ENCODE measurements at regions not wholly inside any gene's neighbourhood (a gene's known extent, or its start where the extent isn't known, plus 50 kb on each side); places are given as distances from the start of the nearest gene placed in this dataset.

- Histone ChIP-seq H3K27ac (ENCODE audit: low read depth, low read length) (no peak overlapping the region), H3K4me1 (ENCODE audit: insufficient read depth, low read length) (no peaks in the 10 kb centered on the region), H3K36me3 (ENCODE audit: insufficient read depth, low read length) (no peaks in the 10 kb centered on the region), H3K27me3 (ENCODE audit: insufficient read depth, low read length, poor library complexity, severe bottlenecking) (no peaks in the 10 kb centered on the region), H3K9me3 (ENCODE audit: low read length) (no peaks in the 10 kb centered on the region), H3K4me3 (ENCODE audit: low read length) (no peak overlapping the region)
- Mint-ChIP-seq H3K27ac (no peak overlapping the region), H3K36me3 (no peaks in the 10 kb centered on the region), H3K9me3 (peaks cover 0 to 3% (median 0%) of the 10 kb centered on the region in 5 donors), H3K27me3 (peaks cover 0 to 2% of the 10 kb centered on the region in 2 donors), H3K4me1 (no peaks in the 10 kb centered on the region), H3K4me3 (no peak overlapping the region)
- ChIA-PET POLR2A (no interaction called here), CTCF (no interaction called here)
- DNase-seq: no peak
Measured at GRCh38 chr15:87730706-87731105, 525.8 kb downstream of the NTRK3 start.

GRCh38 chr15:87728998-87729397 lies 527.5 kb downstream of the NTRK3 start:
- Histone ChIP-seq H3K9me3 (ENCODE audit: low read length) (no peaks in the 10 kb centered on the region), H3K27ac (ENCODE audit: low read depth, low read length) (no peak overlapping the region), H3K27me3 (ENCODE audit: insufficient read depth, low read length, poor library complexity, severe bottlenecking) (no peaks in the 10 kb centered on the region), H3K4me3 (ENCODE audit: low read length) (no peak overlapping the region), H3K4me1 (ENCODE audit: insufficient read depth, low read length) (no peaks in the 10 kb centered on the region), H3K36me3 (ENCODE audit: insufficient read depth, low read length) (no peaks in the 10 kb centered on the region)
- no peak overlapping the region for H3K4me3 Mint-ChIP-seq
- no peak for DNase-seq
- no peaks in the 10 kb centered on the region for H3K36me3 Mint-ChIP-seq
- CTCF ChIA-PET: no interaction called here
- H3K27me3 Mint-ChIP-seq: peaks cover 0 to 2% of the 10 kb centered on the region in 2 donors
- H3K27ac Mint-ChIP-seq: no peak overlapping the region
- POLR2A ChIA-PET: no interaction called here
- H3K9me3 Mint-ChIP-seq: peaks cover 0 to 4% (median 0%) of the 10 kb centered on the region in 5 donors
- H3K4me1 Mint-ChIP-seq: no peaks in the 10 kb centered on the region

GRCh38 chr15:87727073-87727472 lies 529.5 kb downstream of the NTRK3 start:
- no peaks in the 10 kb centered on the region for H3K9me3 ChIP-seq (ENCODE audit: low read length)
- no peaks in the 10 kb centered on the region for H3K27me3 Mint-ChIP-seq
- no peaks in the 10 kb centered on the region for H3K36me3 Mint-ChIP-seq
- no peaks in the 10 kb centered on the region for H3K36me3 ChIP-seq (ENCODE audit: insufficient read depth, low read length)
- no peak for DNase-seq
- no peak overlapping the region for H3K4me3 Mint-ChIP-seq
- H3K4me3 ChIP-seq (ENCODE audit: low read length): no peak overlapping the region
- CTCF ChIA-PET: no interaction called here
- POLR2A ChIA-PET: no interaction called here
- no peak overlapping the region for H3K27ac ChIP-seq (ENCODE audit: low read depth, low read length)
- H3K27me3 ChIP-seq (ENCODE audit: insufficient read depth, low read length, poor library complexity, severe bottlenecking): no peaks in the 10 kb centered on the region
- no peak overlapping the region for H3K27ac Mint-ChIP-seq
- peaks cover 0 to 4% (median 0%) of the 10 kb centered on the region in 5 donors for H3K9me3 Mint-ChIP-seq
- no peaks in the 10 kb centered on the region for H3K4me1 Mint-ChIP-seq
- no peaks in the 10 kb centered on the region for H3K4me1 ChIP-seq (ENCODE audit: insufficient read depth, low read length)

- Histone ChIP-seq H3K36me3 (ENCODE audit: insufficient read depth, low read length) (no peaks in the 10 kb centered on the region), H3K27me3 (ENCODE audit: insufficient read depth, low read length, poor library complexity, severe bottlenecking) (no peaks in the 10 kb centered on the region), H3K4me3 (ENCODE audit: low read length) (no peak overlapping the region), H3K9me3 (ENCODE audit: low read length) (no peaks in the 10 kb centered on the region), H3K27ac (ENCODE audit: low read depth, low read length) (no peak overlapping the region), H3K4me1 (ENCODE audit: insufficient read depth, low read length) (no peaks in the 10 kb centered on the region)
- no peak overlapping the region for H3K27ac Mint-ChIP-seq
- H3K27me3 Mint-ChIP-seq: no peaks in the 10 kb centered on the region
- H3K36me3 Mint-ChIP-seq: no peaks in the 10 kb centered on the region
- POLR2A ChIA-PET: no interaction called here
- no peak overlapping the region for H3K4me3 Mint-ChIP-seq
- no peak for DNase-seq
- no peaks in the 10 kb centered on the region for H3K4me1 Mint-ChIP-seq
- H3K9me3 Mint-ChIP-seq: peaks cover 0 to 6% (median 0%) of the 10 kb centered on the region in 5 donors
- CTCF ChIA-PET: no interaction called here
Measured at GRCh38 chr15:87724330-87724729, 532.2 kb downstream of the NTRK3 start.

- Histone ChIP-seq H3K27me3 (ENCODE audit: insufficient read depth, low read length, poor library complexity, severe bottlenecking) (no peaks in the 10 kb centered on the region), H3K27ac (ENCODE audit: low read depth, low read length) (no peak overlapping the region), H3K4me1 (ENCODE audit: insufficient read depth, low read length) (no peaks in the 10 kb centered on the region), H3K4me3 (ENCODE audit: low read length) (no peak overlapping the region), H3K36me3 (ENCODE audit: insufficient read depth, low read length) (no peaks in the 10 kb centered on the region), H3K9me3 (ENCODE audit: low read length) (no peaks in the 10 kb centered on the region)
- POLR2A ChIA-PET: no interaction called here
- CTCF ChIA-PET: no interaction called here
- Mint-ChIP-seq H3K9me3 (peaks cover 0 to 6% (median 0%) of the 10 kb centered on the region in 5 donors), H3K27ac (no peak overlapping the region), H3K4me3 (no peak overlapping the region), H3K36me3 (no peaks in the 10 kb centered on the region), H3K27me3 (no peaks in the 10 kb centered on the region), H3K4me1 (no peaks in the 10 kb centered on the region)
- DNase-seq: no peak
Measured at GRCh38 chr15:87722941-87723691, 533.4 kb downstream of the NTRK3 start.

- ChIA-PET POLR2A (no interaction called here), CTCF (no interaction called here)
- H3K36me3 ChIP-seq (ENCODE audit: insufficient read depth, low read length): no peaks in the 10 kb centered on the region
- H3K27ac ChIP-seq (ENCODE audit: low read depth, low read length): no peak overlapping the region
- no peaks in the 10 kb centered on the region for H3K36me3 Mint-ChIP-seq
- H3K4me3 ChIP-seq (ENCODE audit: low read length): no peak overlapping the region
- no peaks in the 10 kb centered on the region for H3K27me3 ChIP-seq (ENCODE audit: insufficient read depth, low read length, poor library complexity, severe bottlenecking)
- H3K4me1 Mint-ChIP-seq: no peaks in the 10 kb centered on the region
- peaks cover 0 to 3% of the 10 kb centered on the region in 2 donors for H3K27me3 Mint-ChIP-seq
- no peak overlapping the region for H3K4me3 Mint-ChIP-seq
- DNase-seq: no peak
- H3K4me1 ChIP-seq (ENCODE audit: insufficient read depth, low read length): no peaks in the 10 kb centered on the region
- H3K9me3 Mint-ChIP-seq: peaks cover 0 to 5% (median 0%) of the 10 kb centered on the region in 5 donors
- H3K9me3 ChIP-seq (ENCODE audit: low read length): no peaks in the 10 kb centered on the region
- no peak overlapping the region for H3K27ac Mint-ChIP-seq
Measured at GRCh38 chr15:87720235-87720634, 536.3 kb downstream of the NTRK3 start.

- Mint-ChIP-seq H3K36me3 (no peaks in the 10 kb centered on the region), H3K4me3 (no peak overlapping the region), H3K27ac (no peak overlapping the region), H3K4me1 (no peaks in the 10 kb centered on the region), H3K27me3 (peaks cover 0 to 3% of the 10 kb centered on the region in 2 donors), H3K9me3 (peaks cover 0 to 3% (median 0%) of the 10 kb centered on the region in 5 donors)
- no peak for DNase-seq
- Histone ChIP-seq H3K4me3 (ENCODE audit: low read length) (no peak overlapping the region), H3K27ac (ENCODE audit: low read depth, low read length) (no peak overlapping the region), H3K36me3 (ENCODE audit: insufficient read depth, low read length) (no peaks in the 10 kb centered on the region), H3K4me1 (ENCODE audit: insufficient read depth, low read length) (no peaks in the 10 kb centered on the region), H3K27me3 (ENCODE audit: insufficient read depth, low read length, poor library complexity, severe bottlenecking) (no peaks in the 10 kb centered on the region), H3K9me3 (ENCODE audit: low read length) (no peaks in the 10 kb centered on the region)
- ChIA-PET CTCF (no interaction called here), POLR2A (no interaction called here)
Measured at GRCh38 chr15:87716422-87716821, 540.1 kb downstream of the NTRK3 start.

GRCh38 chr15:87715252-87715651 lies 541.3 kb downstream of the NTRK3 start:
- Histone ChIP-seq H3K4me3 (ENCODE audit: low read length) (no peak overlapping the region), H3K4me1 (ENCODE audit: insufficient read depth, low read length) (no peaks in the 10 kb centered on the region), H3K9me3 (ENCODE audit: low read length) (no peaks in the 10 kb centered on the region), H3K27me3 (ENCODE audit: insufficient read depth, low read length, poor library complexity, severe bottlenecking) (no peaks in the 10 kb centered on the region), H3K27ac (ENCODE audit: low read depth, low read length) (no peak overlapping the region), H3K36me3 (ENCODE audit: insufficient read depth, low read length) (no peaks in the 10 kb centered on the region)
- Mint-ChIP-seq H3K9me3 (peaks cover 0 to 2% (median 0%) of the 10 kb centered on the region in 5 donors), H3K4me3 (no peak overlapping the region), H3K27me3 (peaks cover 2 to 3% of the 10 kb centered on the region in 2 donors), H3K36me3 (no peaks in the 10 kb centered on the region), H3K4me1 (no peaks in the 10 kb centered on the region), H3K27ac (no peak overlapping the region)
- POLR2A ChIA-PET: no interaction called here
- CTCF ChIA-PET: no interaction called here
- DNase-seq: no peak
